Glutamatergic neuron (in vitro differentiated cells): ENCODE measurements at regions not wholly inside any gene's neighbourhood (a gene's known extent, or its start where the extent isn't known, plus 50 kb on each side); places are given as distances from the start of the nearest gene placed in this dataset.
"Not testable (repeated sequence)": the region's sequence is repeated elsewhere in the genome, so short reads cannot be mapped to it uniquely, and the experiment has no call there.

Experiments
- DNase-seq: peaks from one replicate; pipeline ENCODE4 v3.0.0; 2022
- H3K27ac Mint-ChIP-seq: one replicate; pipeline ENCODE4 v1.8.0; 2020; ENCODE audit warnings: mild to moderate bottlenecking, mixed read lengths, inconsistent platforms; ENCODE audit not compliant: unreplicated experiment
- H3K27me3 Mint-ChIP-seq: one replicate; pipeline ENCODE4 v1.8.0; 2020; ENCODE audit warnings: mild to moderate bottlenecking, moderate library complexity, mixed read lengths, inconsistent platforms; ENCODE audit not compliant: unreplicated experiment
- H3K36me3 Mint-ChIP-seq: one replicate; pipeline ENCODE4 v1.8.0; 2020; ENCODE audit warnings: mild to moderate bottlenecking, mixed read lengths, inconsistent platforms; ENCODE audit not compliant: unreplicated experiment
- H3K4me1 Mint-ChIP-seq: one replicate; pipeline ENCODE4 v1.8.0; 2020; ENCODE audit warnings: mild to moderate bottlenecking, low read depth, mixed read lengths, inconsistent platforms; ENCODE audit not compliant: unreplicated experiment
- H3K4me3 Mint-ChIP-seq: one replicate; pipeline ENCODE4 v1.8.0; 2020; ENCODE audit warnings: mild to moderate bottlenecking, mixed read lengths, inconsistent platforms; ENCODE audit not compliant: unreplicated experiment
- H3K9me3 Mint-ChIP-seq: one replicate; pipeline ENCODE4 v1.8.0; 2020; ENCODE audit warnings: mild to moderate bottlenecking, moderate library complexity, mixed read lengths, inconsistent platforms; ENCODE audit not compliant: unreplicated experiment
- CTCF ChIP-seq: fragments of 200-600 bp; sonication (generic); IDR thresholded peaks from one replicate; pipeline ENCODE4 v1.5.0; 2021; ENCODE audit not compliant: partially characterized antibody, unreplicated experiment

- peaks cover 8% of the 10 kb centered on the region for H3K27me3 Mint-ChIP-seq
- H3K36me3 Mint-ChIP-seq: peaks cover 8% of the 10 kb centered on the region
- TF ChIP-seq CTCF: no peak
- H3K4me3 Mint-ChIP-seq: no peak overlapping the region
- H3K27ac Mint-ChIP-seq: no peak overlapping the region
- DNase-seq: no peak
- peaks cover 10% of the 10 kb centered on the region for H3K9me3 Mint-ChIP-seq
- peaks cover 3% of the 10 kb centered on the region for H3K4me1 Mint-ChIP-seq
Observed at GRCh38 chr20:25992146-25992545, 295.5 kb upstream of the ZNF337 start.

- no peak for TF ChIP-seq CTCF
- peaks cover 7% of the 10 kb centered on the region for H3K27me3 Mint-ChIP-seq
- H3K27ac Mint-ChIP-seq: no peak overlapping the region
- peaks cover 3% of the 10 kb centered on the region for H3K4me1 Mint-ChIP-seq
- H3K9me3 Mint-ChIP-seq: peaks cover 10% of the 10 kb centered on the region
- no peak for DNase-seq
- H3K36me3 Mint-ChIP-seq: peaks cover 8% of the 10 kb centered on the region
- no peak overlapping the region for H3K4me3 Mint-ChIP-seq
Observed at GRCh38 chr20:25991756-25992130, 295.1 kb upstream of the ZNF337 start.

- Mint-ChIP-seq H3K4me1 (peaks cover 3% of the 10 kb centered on the region), H3K27ac (no peak overlapping the region), H3K36me3 (peaks cover 13% of the 10 kb centered on the region), H3K9me3 (peaks cover 11% of the 10 kb centered on the region), H3K27me3 (peaks cover 6% of the 10 kb centered on the region), H3K4me3 (no peak overlapping the region)
- no peak for DNase-seq
- no peak for TF ChIP-seq CTCF
Observed at GRCh38 chr20:25991051-25991755, 294.6 kb upstream of the ZNF337 start.

- peaks cover 12% of the 10 kb centered on the region for H3K27me3 Mint-ChIP-seq
- DNase-seq, H3K27ac Mint-ChIP-seq, H3K4me1 Mint-ChIP-seq, H3K4me3 Mint-ChIP-seq: not testable (repeated sequence)
- peaks cover 13% of the 10 kb centered on the region for H3K9me3 Mint-ChIP-seq
- H3K36me3 Mint-ChIP-seq: peaks cover 21% of the 10 kb centered on the region
Observed at GRCh38 chr20:25989686-25990085, 293.0 kb upstream of the ZNF337 start.

- peaks cover 3% of the 10 kb centered on the region for H3K4me1 Mint-ChIP-seq
- no peak for DNase-seq
- no peak overlapping the region for H3K27ac Mint-ChIP-seq
- no peak overlapping the region for H3K4me3 Mint-ChIP-seq
- peaks cover 13% of the 10 kb centered on the region for H3K9me3 Mint-ChIP-seq
- H3K36me3 Mint-ChIP-seq: peaks cover 21% of the 10 kb centered on the region
- H3K27me3 Mint-ChIP-seq: peaks cover 12% of the 10 kb centered on the region
- no peak for TF ChIP-seq CTCF
Observed at GRCh38 chr20:25989196-25989595, 292.5 kb upstream of the ZNF337 start.

- Mint-ChIP-seq H3K9me3 (peaks cover 13% of the 10 kb centered on the region), H3K27ac (peak overlapping the region; percentile 26), H3K36me3 (peaks cover 21% of the 10 kb centered on the region), H3K27me3 (peaks cover 14% of the 10 kb centered on the region)
- H3K4me3 Mint-ChIP-seq, H3K4me1 Mint-ChIP-seq, DNase-seq: not testable (repeated sequence)
Observed at GRCh38 chr20:25987928-25988560, 291.4 kb upstream of the ZNF337 start.
